ENCODE measurements at regions not wholly inside any gene's neighbourhood (a gene's known extent, or its start where the extent isn't known, plus 50 kb on each side); places are given as distances from the start of the nearest gene placed in this dataset.

DNA sequence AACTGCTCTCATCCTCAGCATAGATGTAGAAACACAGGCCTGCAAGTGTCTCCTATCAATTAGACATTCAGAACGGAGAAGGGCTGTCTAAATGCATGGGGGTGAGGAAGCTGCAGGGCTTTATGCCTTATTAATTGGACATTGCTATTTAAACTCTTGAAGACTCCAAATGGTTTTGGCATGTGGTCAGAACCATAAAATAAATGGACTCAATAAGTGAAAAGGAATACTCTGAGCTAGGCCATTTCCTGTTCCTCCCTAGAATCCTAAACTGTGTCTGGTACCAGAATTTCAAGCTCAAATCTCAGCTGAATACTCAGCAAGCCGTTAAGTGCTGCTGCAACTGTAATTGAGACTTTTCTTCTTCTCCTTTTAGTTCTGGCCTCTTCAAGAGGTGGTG, 80.4 kb upstream of the C1orf87 start:
- CTCF ChIA-PET, result no interaction called here
- BruUV-seq (replicated peaks), result no TSS peak

More for the DNA sequence above, 80.4 kb upstream of the C1orf87 start:
- Histone ChIP-seq H3K36me3 (ENCODE audit: control insufficient read depth in 1 of 2, insufficient read depth in 2 of 2, low read length in 2 of 2) (no peaks in the 10 kb centered on the region), H2AFZ (ENCODE audit: low read depth, low read length, poor library complexity, severe bottlenecking) (no peak overlapping the region), H3K4me3 (replicated peaks in 1 of 2; ENCODE audit: low read depth in 1 of 2, low read length in 2 of 2) (no peak overlapping the region), H3K79me2 (ENCODE audit: insufficient read depth, low read length) (no peaks in the 10 kb centered on the region), H3K9me3 (ENCODE audit: control insufficient read depth in 1 of 2, insufficient read depth in 1 of 2, low read depth in 1 of 2, low read length in 2 of 2) (no peaks in the 10 kb centered on the region), H3K27me3 (ENCODE audit: insufficient read depth, low read length) (peaks cover 21% of the 10 kb centered on the region), H3K4me1 (ENCODE audit: control insufficient read depth in 1 of 2, insufficient read depth in 2 of 2, low read length in 2 of 2) (no peaks in the 10 kb centered on the region), H3K9ac (ENCODE audit: low read length) (no peak overlapping the region), H3K4me2 (ENCODE audit: low read length) (no peak overlapping the region), H4K20me1 (ENCODE audit: insufficient read depth) (no peaks in the 10 kb centered on the region), H3K9me2 (ENCODE audit: insufficient read depth) (no peaks in the 10 kb centered on the region), H3K27ac (ENCODE audit: low read depth, low read length) (no peak overlapping the region)
- RAD21 ChIA-PET (ENCODE audit: low non-redundant PET in 1 of 2, low total read pairs in 2 of 2, uncharacterized antibody in 2 of 2, unreplicated experiment in 2 of 2), result no interaction called here
- TF ChIP-seq EZH2phosphoT487 (IDR thresholded peaks at IDR 0.05; ENCODE audit: borderline replicate concordance) (no peak), ZNF274 (IDR thresholded peaks at IDR 0.05; ENCODE audit: low read depth, low read length) (no peak), FOSL1 (IDR thresholded peaks at IDR 0.05; ENCODE audit: low read depth) (no peak), CEBPB (IDR thresholded peaks at IDR 0.05; ENCODE audit: low read depth) (no peak), POLR2AphosphoS5 (IDR thresholded peaks at IDR 0.05; ENCODE audit: low read depth, low read length) (no peak), POLR2A (IDR thresholded peaks at IDR 0.05; ENCODE audit: borderline replicate concordance, extremely low read depth, insufficient read depth, insufficient read length) (no peak), TCF7L2 (IDR thresholded peaks at IDR 0.05; ENCODE audit: borderline replicate concordance, extremely low read depth, insufficient read depth, insufficient read length) (no peak), CBX3 (IDR thresholded peaks at IDR 0.05; ENCODE audit: low read depth) (no peak), ELF1 (IDR thresholded peaks at IDR 0.05; ENCODE audit: borderline replicate concordance, low read depth) (no peak), SRF (IDR thresholded peaks at IDR 0.05; ENCODE audit: low read depth) (no peak), YY1 (IDR thresholded peaks at IDR 0.05; ENCODE audit: extremely low read depth, insufficient replicate concordance, low read depth, low read length) (no peak), SP1 (IDR thresholded peaks at IDR 0.05; ENCODE audit: low read depth) (no peak), EGR1 (IDR thresholded peaks at IDR 0.05; ENCODE audit: low read depth) (no peak)
- TF ChIP-seq, protein P1, sequence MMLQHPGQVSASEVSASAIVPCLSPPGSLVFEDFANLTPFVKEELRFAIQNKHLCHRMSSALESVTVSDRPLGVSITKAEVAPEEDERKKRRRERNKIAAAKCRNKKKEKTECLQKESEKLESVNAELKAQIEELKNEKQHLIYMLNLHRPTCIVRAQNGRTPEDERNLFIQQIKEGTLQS (IDR thresholded peaks at IDR 0.05), result no peak
- TF ChIP-seq, protein P2, sequence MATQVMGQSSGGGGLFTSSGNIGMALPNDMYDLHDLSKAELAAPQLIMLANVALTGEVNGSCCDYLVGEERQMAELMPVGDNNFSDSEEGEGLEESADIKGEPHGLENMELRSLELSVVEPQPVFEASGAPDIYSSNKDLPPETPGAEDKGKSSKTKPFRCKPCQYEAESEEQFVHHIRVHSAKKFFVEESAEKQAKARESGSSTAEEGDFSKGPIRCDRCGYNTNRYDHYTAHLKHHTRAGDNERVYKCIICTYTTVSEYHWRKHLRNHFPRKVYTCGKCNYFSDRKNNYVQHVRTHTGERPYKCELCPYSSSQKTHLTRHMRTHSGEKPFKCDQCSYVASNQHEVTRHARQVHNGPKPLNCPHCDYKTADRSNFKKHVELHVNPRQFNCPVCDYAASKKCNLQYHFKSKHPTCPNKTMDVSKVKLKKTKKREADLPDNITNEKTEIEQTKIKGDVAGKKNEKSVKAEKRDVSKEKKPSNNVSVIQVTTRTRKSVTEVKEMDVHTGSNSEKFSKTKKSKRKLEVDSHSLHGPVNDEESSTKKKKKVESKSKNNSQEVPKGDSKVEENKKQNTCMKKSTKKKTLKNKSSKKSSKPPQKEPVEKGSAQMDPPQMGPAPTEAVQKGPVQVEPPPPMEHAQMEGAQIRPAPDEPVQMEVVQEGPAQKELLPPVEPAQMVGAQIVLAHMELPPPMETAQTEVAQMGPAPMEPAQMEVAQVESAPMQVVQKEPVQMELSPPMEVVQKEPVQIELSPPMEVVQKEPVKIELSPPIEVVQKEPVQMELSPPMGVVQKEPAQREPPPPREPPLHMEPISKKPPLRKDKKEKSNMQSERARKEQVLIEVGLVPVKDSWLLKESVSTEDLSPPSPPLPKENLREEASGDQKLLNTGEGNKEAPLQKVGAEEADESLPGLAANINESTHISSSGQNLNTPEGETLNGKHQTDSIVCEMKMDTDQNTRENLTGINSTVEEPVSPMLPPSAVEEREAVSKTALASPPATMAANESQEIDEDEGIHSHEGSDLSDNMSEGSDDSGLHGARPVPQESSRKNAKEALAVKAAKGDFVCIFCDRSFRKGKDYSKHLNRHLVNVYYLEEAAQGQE (IDR thresholded peaks at IDR 0.05; ENCODE audit: low read depth), result no peak
- TF ChIP-seq, protein P3, sequence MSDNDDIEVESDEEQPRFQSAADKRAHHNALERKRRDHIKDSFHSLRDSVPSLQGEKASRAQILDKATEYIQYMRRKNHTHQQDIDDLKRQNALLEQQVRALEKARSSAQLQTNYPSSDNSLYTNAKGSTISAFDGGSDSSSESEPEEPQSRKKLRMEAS (IDR thresholded peaks at IDR 0.05), result no peak
- TF ChIP-seq, protein P4, sequence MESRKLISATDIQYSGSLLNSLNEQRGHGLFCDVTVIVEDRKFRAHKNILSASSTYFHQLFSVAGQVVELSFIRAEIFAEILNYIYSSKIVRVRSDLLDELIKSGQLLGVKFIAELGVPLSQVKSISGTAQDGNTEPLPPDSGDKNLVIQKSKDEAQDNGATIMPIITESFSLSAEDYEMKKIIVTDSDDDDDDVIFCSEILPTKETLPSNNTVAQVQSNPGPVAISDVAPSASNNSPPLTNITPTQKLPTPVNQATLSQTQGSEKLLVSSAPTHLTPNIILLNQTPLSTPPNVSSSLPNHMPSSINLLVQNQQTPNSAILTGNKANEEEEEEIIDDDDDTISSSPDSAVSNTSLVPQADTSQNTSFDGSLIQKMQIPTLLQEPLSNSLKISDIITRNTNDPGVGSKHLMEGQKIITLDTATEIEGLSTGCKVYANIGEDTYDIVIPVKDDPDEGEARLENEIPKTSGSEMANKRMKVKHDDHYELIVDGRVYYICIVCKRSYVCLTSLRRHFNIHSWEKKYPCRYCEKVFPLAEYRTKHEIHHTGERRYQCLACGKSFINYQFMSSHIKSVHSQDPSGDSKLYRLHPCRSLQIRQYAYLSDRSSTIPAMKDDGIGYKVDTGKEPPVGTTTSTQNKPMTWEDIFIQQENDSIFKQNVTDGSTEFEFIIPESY (IDR thresholded peaks at IDR 0.05; ENCODE audit: extremely low read depth, insufficient replicate concordance, low read length), result no peak
- ATAC-seq (no peak), DNase-seq (ENCODE audit: low read depth, low spot score) (no peak)
- POLR2A ChIA-PET, result no interaction called here
- intact Hi-C loops (cut with micrococcal nuclease), result loop anchor here (10.0 kb wide), 2 partner anchors 1301 to 1691 kb away; no protein-coding TSS in a partner anchor

Measured in HCT116 (cell line).